SK-N-SH treated with all-trans-retinoic acid at 6 μM for 48 hours (cell line): ENCODE measurements at regions not wholly inside any gene's neighbourhood (a gene's known extent, or its start where the extent isn't known, plus 50 kb on each side); places are given as distances from the start of the nearest gene placed in this dataset.

ENCODE experiments used
- BACH2 ChIP-seq: fragments of 250-450 bp; sonication (Bioruptor Pico); IDR thresholded peaks from 2 replicates; pipeline ENCODE4 v1.9.0; 2021; ENCODE audit warnings: mild to moderate bottlenecking, borderline replicate concordance
- ESRRG ChIP-seq: fragments of 250-450 bp; sonication (Bioruptor Pico); IDR thresholded peaks from 2 replicates; pipeline ENCODE4 v1.6.1; 2021; ENCODE audit warnings: mild to moderate bottlenecking
- ISL1 ChIP-seq: fragments of 250-450 bp; sonication (Bioruptor Pico); IDR thresholded peaks from 2 replicates; pipeline ENCODE4 v2.1.2; 2022; ENCODE audit warnings: mild to moderate bottlenecking, moderate library complexity
- PATZ1 ChIP-seq: fragments of 250-450 bp; sonication (Bioruptor Pico); IDR thresholded peaks from 2 replicates; pipeline ENCODE4 v1.8.0; 2020; ENCODE audit warnings: mild to moderate bottlenecking, moderate library complexity, borderline replicate concordance
- TOX ChIP-seq: fragments of 250-450 bp; sonication (Bioruptor Pico); IDR thresholded peaks from 2 replicates; pipeline ENCODE4 v1.8.0; 2021; ENCODE audit warnings: mild to moderate bottlenecking, moderate library complexity, borderline replicate concordance
- TF ChIP-seq, protein P1 (sequence below): fragments of 250-450 bp; sonication (Bioruptor Pico); IDR thresholded peaks from 2 replicates; pipeline ENCODE4 v1.5.1; 2020; ENCODE audit warnings: low read depth, mild to moderate bottlenecking, moderate library complexity

DNA sequence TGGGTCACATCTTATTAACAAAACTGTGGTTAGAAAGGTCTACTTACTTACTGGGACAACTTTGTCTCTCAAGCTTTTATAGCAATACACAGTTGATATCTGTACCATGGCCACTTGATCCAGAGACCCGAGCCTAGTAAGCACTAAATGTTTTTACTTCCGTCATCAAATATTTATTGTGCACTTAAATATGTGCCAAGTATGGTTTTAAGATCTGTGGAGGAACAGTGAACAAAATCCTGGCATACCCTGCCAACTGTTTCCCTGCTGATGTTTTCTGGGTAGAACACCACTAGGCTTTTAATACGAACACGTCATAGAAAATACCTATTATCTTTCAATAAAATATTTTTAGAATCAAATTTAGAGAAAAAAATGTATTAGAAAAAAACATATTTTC is 574.8 kb downstream of the HACE1 start:
- TF ChIP-seq TOX (CRISPR knock-in tag) = no peak
- no peak for TF ChIP-seq PATZ1 (CRISPR knock-in tag)
- TF ChIP-seq, protein P1, sequence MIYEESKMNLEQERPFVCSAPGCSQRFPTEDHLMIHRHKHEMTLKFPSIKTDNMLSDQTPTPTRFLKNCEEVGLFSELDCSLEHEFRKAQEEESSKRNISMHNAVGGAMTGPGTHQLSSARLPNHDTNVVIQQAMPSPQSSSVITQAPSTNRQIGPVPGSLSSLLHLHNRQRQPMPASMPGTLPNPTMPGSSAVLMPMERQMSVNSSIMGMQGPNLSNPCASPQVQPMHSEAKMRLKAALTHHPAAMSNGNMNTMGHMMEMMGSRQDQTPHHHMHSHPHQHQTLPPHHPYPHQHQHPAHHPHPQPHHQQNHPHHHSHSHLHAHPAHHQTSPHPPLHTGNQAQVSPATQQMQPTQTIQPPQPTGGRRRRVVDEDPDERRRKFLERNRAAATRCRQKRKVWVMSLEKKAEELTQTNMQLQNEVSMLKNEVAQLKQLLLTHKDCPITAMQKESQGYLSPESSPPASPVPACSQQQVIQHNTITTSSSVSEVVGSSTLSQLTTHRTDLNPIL = no peak
- no peak for TF ChIP-seq BACH2
- no peak for TF ChIP-seq ESRRG (CRISPR knock-in tag)
- TF ChIP-seq ISL1 (CRISPR knock-in tag) = no peak
